Gastrocnemius medialis (tissue), 4 donors: ENCODE measurements at regions not wholly inside any gene's neighbourhood (a gene's known extent, or its start where the extent isn't known, plus 50 kb on each side); places are given as distances from the start of the nearest gene placed in this dataset.

Experiments used
- ATAC-seq, 2 donors: fragments of 150-250 bp; one replicate each; pipeline ENCODE4 v1.9.1; 2016
- DNase-seq, 2 donors: peaks; one replicate each; pipeline ENCODE4 v3.0.0-alpha.2; 2019
- H3K27ac ChIP-seq, 4 donors: fragments of 200-600 bp; sonication (generic); 1 replicate in 1 of 4; 2 replicates in 3 of 4; pipeline ENCODE4 v1.5.1; 2016 to 2018; ENCODE audit warnings: mild to moderate bottlenecking in 2 of 4, moderate library complexity in 1 of 4
- H3K27me3 ChIP-seq, 3 donors: fragments of 200-600 bp; sonication (generic) in 2 of 3; 1 replicate in 1 of 3; 2 replicates in 2 of 3; pipeline versions ENCODE4 v1.5.1 to v1.6.0; 2016 to 2019; ENCODE audit warnings: mild to moderate bottlenecking in 1 of 3, moderate library complexity in 1 of 3
- H3K36me3 ChIP-seq, 2 donors: fragments of 200-600 bp; sonication (generic) in 1 of 2; one replicate each; pipeline ENCODE4 v1.5.1; 2017 to 2018
- H3K4me1 ChIP-seq, 2 donors: fragments of 200-600 bp; sonication (generic) in 1 of 2; one replicate each; pipeline ENCODE4 v1.5.1; 2016 to 2017; ENCODE audit warnings: mild to moderate bottlenecking in 2 of 2
- H3K4me3 ChIP-seq, 4 donors: fragments of 200-600 bp; sonication (generic) in 3 of 4; 1 replicate in 1 of 4; 2 replicates in 3 of 4; pipeline ENCODE4 v1.5.1; 2016 to 2019; ENCODE audit warnings: mild to moderate bottlenecking in 2 of 4
- H3K9me3 ChIP-seq, 3 donors: fragments of 200-600 bp; sonication (generic) in 2 of 3; 1 replicate in 1 of 3; 2 replicates in 2 of 3; pipeline ENCODE4 v1.5.1; 2016 to 2019
- POLR2A ChIP-seq, 2 donors: fragments of 450-650 bp; IDR thresholded peaks; one replicate each; pipeline ENCODE4 v1.6.1; 2017; ENCODE audit warnings: antibody characterized with exemption in 2 of 2, mild to moderate bottlenecking in 2 of 2, moderate library complexity in 2 of 2
- in situ Hi-C, 4 donors: fragments of 200-750 bp; cut with MboI; loops; one replicate each; pipeline versions ENCODE4 v1.15.0 to v1.8.0; 2017; ENCODE audit warnings: low sequenced_read_pairs in 4 of 4
- intact Hi-C: fragments of 100-400 bp; cut with DNase I; formaldehyde crosslinking; loops from one replicate; pipeline ENCODE4 v1.15.1; 2023; ENCODE audit warnings: low total_unique reads
- TF ChIP-seq, protein P1 (sequence below), 5 experiments: fragments of 450-650 bp in 3 of 5; fragments of 200-600 bp in 2 of 5; sonication (generic) in 2 of 5; IDR thresholded peaks in 4 of 5; conservative IDR thresholded peaks in 1 of 5; 1 replicate in 4 of 5; 2 replicates in 1 of 5; pipeline ENCODE4 v1.5.1; 2016 to 2019; ENCODE audit warnings: antibody characterized with exemption in 5 of 5, mild to moderate bottlenecking in 3 of 5, moderate library complexity in 3 of 5

DNA sequence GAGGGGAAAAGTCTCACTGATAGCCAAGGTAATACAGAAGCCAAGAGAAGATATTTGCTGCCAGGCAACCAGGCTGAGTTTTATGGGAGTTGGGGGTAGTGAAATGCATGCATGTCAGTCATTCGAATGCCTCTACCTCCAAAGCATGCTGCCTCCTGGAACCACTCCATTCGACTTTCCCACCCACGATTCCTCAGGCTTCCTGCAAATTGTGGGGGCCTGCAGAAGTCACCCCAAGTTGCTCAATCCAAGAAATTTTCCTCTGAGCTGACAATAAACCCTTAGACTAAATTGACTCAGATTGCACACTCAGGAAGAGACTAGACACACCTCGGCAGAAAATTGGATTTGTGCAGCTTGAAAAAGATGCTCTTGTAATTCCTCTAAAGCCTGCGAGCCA lies 73.6 kb upstream of the GRK3 start:
- H3K4me1 ChIP-seq: peaks cover 0 to 10% of the 10 kb centered on the region in 2 donors
- in situ Hi-C loops (no loop called here), intact Hi-C loops (no loop called here)
- H3K36me3 ChIP-seq: no peaks in the 10 kb centered on the region
- H3K4me3 ChIP-seq: no peak overlapping the region
- H3K27ac ChIP-seq: no peak overlapping the region
- no peaks in the 10 kb centered on the region for H3K9me3 ChIP-seq
- no peaks in the 10 kb centered on the region for H3K27me3 ChIP-seq
- ATAC-seq: no peak
- no peak for DNase-seq
- no peak for TF ChIP-seq POLR2A (IDR thresholded peaks at IDR 0.05)
- TF ChIP-seq, protein P1, sequence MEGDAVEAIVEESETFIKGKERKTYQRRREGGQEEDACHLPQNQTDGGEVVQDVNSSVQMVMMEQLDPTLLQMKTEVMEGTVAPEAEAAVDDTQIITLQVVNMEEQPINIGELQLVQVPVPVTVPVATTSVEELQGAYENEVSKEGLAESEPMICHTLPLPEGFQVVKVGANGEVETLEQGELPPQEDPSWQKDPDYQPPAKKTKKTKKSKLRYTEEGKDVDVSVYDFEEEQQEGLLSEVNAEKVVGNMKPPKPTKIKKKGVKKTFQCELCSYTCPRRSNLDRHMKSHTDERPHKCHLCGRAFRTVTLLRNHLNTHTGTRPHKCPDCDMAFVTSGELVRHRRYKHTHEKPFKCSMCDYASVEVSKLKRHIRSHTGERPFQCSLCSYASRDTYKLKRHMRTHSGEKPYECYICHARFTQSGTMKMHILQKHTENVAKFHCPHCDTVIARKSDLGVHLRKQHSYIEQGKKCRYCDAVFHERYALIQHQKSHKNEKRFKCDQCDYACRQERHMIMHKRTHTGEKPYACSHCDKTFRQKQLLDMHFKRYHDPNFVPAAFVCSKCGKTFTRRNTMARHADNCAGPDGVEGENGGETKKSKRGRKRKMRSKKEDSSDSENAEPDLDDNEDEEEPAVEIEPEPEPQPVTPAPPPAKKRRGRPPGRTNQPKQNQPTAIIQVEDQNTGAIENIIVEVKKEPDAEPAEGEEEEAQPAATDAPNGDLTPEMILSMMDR (IDR thresholded peaks at IDR 0.05 in 4 of 5, conservative IDR thresholded peaks at IDR 0.05 in 1 of 5): no peak

DNA sequence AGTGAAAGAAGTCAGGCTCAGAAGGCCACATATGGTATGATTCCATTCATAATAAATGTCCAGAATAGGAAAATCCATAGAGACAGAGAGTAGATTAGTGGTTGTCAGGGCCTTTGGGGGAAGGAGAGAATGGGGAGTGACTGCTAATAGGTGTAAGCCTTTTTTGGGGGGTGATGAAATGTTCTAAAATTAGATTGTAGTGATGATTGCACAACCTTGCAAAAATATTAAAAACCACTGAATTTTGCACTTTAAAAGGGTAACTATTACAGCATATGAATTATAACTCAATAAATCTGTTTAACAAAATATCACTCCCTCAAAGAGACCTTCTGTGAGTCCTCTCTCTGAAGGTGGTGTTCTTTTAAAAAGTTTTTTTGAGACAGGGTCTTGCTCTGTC lies 72.3 kb upstream of the GRK3 start:
- H3K4me3 ChIP-seq: no peak overlapping the region
- TF ChIP-seq POLR2A (IDR thresholded peaks at IDR 0.05): no peak
- TF ChIP-seq, protein P1 (IDR thresholded peaks at IDR 0.05 in 4 of 5, conservative IDR thresholded peaks at IDR 0.05 in 1 of 5): no peak
- intact Hi-C loops (no loop called here), in situ Hi-C loops (no loop called here)
- H3K4me1 ChIP-seq: peaks cover 0 to 10% of the 10 kb centered on the region in 2 donors
- no peaks in the 10 kb centered on the region for H3K36me3 ChIP-seq
- H3K27ac ChIP-seq: no peak overlapping the region
- H3K9me3 ChIP-seq: no peaks in the 10 kb centered on the region
- DNase-seq: no peak
- H3K27me3 ChIP-seq: no peaks in the 10 kb centered on the region
- ATAC-seq: no peak

- intact Hi-C loops: no loop called here
- no peaks in the 10 kb centered on the region for H3K27me3 ChIP-seq
- no peak for DNase-seq
- no peak for TF ChIP-seq POLR2A (IDR thresholded peaks at IDR 0.05)
- TF ChIP-seq, protein P1 (IDR thresholded peaks at IDR 0.05 in 4 of 5, conservative IDR thresholded peaks at IDR 0.05 in 1 of 5): no peak
- no peaks in the 10 kb centered on the region for H3K9me3 ChIP-seq
- ATAC-seq: no peak
- peaks cover 0 to 7% of the 10 kb centered on the region in 2 donors for H3K4me1 ChIP-seq
- no peak overlapping the region for H3K4me3 ChIP-seq
- no peak overlapping the region for H3K27ac ChIP-seq
- H3K36me3 ChIP-seq: no peaks in the 10 kb centered on the region
- in situ Hi-C loops: no loop called here
Observed at GRCh38 chr22:25492841-25493734, 71.4 kb upstream of the GRK3 start.

GRCh38 chr22:25493794-25494193 lies 70.7 kb upstream of the GRK3 start:
- no peaks in the 10 kb centered on the region for H3K9me3 ChIP-seq
- in situ Hi-C loops: no loop called here

More at GRCh38 chr22:25493794-25494193, 70.7 kb upstream of the GRK3 start:
- intact Hi-C loops: no loop called here
- Histone ChIP-seq H3K36me3 (no peaks in the 10 kb centered on the region), H3K27me3 (no peaks in the 10 kb centered on the region), H3K4me3 (no peak overlapping the region), H3K27ac (no peak overlapping the region), H3K4me1 (no peaks in the 10 kb centered on the region)
- DNase-seq (no peak), ATAC-seq (no peak)
- TF ChIP-seq, protein P1 (IDR thresholded peaks at IDR 0.05 in 4 of 5, conservative IDR thresholded peaks at IDR 0.05 in 1 of 5): no peak
- TF ChIP-seq POLR2A (IDR thresholded peaks at IDR 0.05): no peak
